ENCODE measurements at regions not wholly inside any gene's neighbourhood (a gene's known extent, or its start where the extent isn't known, plus 50 kb on each side); places are given as distances from the start of the nearest gene placed in this dataset.

GRCh38 chr10:93236393-93237040, 162.8 kb downstream of the CYP26A1 start:
- H3K36me3 Mint-ChIP-seq (ENCODE audit: low read depth, unreplicated experiment), result no peaks in the 10 kb centered on the region
- no peak overlapping the region for H3K27ac ChIP-seq (ENCODE audit: low read depth, low read length)
- H3K79me2 ChIP-seq (ENCODE audit: insufficient read depth, low read length), result no peaks in the 10 kb centered on the region
- H3K27me3 Mint-ChIP-seq (ENCODE audit: low read depth, unreplicated experiment), result peaks cover 1% of the 10 kb centered on the region
- H3K4me1 Mint-ChIP-seq (ENCODE audit: low read depth, unreplicated experiment), result peaks cover 2% of the 10 kb centered on the region
- H3K4me3 Mint-ChIP-seq (ENCODE audit: unreplicated experiment), result no peak overlapping the region
- no peaks in the 10 kb centered on the region for H3K9me3 ChIP-seq (ENCODE audit: insufficient read depth, low read depth, low read length)
- peaks cover 1% of the 10 kb centered on the region for H3K9me3 Mint-ChIP-seq (ENCODE audit: unreplicated experiment)
- H3K27me3 ChIP-seq (ENCODE audit: insufficient read depth, low read length), result peaks cover 4% of the 10 kb centered on the region
- no peak overlapping the region for H3K27ac Mint-ChIP-seq (ENCODE audit: unreplicated experiment)
- H3K4me3 ChIP-seq (ENCODE audit: insufficient read depth, low read depth, low read length), result no peak overlapping the region
- no peak overlapping the region for H3K9ac ChIP-seq (ENCODE audit: low read length)
- H3K4me1 ChIP-seq (ENCODE audit: insufficient read depth, low read length), result no peaks in the 10 kb centered on the region
- FAIRE-seq, result no peak
- H3K36me3 ChIP-seq (ENCODE audit: insufficient read depth, low read length), result no peaks in the 10 kb centered on the region
- H2AFZ ChIP-seq (ENCODE audit: low read depth, low read length), result no peak overlapping the region
- TF ChIP-seq, protein P1, sequence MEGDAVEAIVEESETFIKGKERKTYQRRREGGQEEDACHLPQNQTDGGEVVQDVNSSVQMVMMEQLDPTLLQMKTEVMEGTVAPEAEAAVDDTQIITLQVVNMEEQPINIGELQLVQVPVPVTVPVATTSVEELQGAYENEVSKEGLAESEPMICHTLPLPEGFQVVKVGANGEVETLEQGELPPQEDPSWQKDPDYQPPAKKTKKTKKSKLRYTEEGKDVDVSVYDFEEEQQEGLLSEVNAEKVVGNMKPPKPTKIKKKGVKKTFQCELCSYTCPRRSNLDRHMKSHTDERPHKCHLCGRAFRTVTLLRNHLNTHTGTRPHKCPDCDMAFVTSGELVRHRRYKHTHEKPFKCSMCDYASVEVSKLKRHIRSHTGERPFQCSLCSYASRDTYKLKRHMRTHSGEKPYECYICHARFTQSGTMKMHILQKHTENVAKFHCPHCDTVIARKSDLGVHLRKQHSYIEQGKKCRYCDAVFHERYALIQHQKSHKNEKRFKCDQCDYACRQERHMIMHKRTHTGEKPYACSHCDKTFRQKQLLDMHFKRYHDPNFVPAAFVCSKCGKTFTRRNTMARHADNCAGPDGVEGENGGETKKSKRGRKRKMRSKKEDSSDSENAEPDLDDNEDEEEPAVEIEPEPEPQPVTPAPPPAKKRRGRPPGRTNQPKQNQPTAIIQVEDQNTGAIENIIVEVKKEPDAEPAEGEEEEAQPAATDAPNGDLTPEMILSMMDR (IDR thresholded peaks at IDR 0.05; ENCODE audit: insufficient read depth, low read depth, low read length), result no peak
- TF ChIP-seq EZH2 (IDR thresholded peaks at IDR 0.05; ENCODE audit: insufficient read depth, low read length), result no peak
- H4K20me1 ChIP-seq (ENCODE audit: insufficient read depth, low read length), result no peaks in the 10 kb centered on the region
- H3K4me2 ChIP-seq (ENCODE audit: low read length), result no peak overlapping the region
- no peak for DNase-seq (ENCODE audit: low read depth)

GRCh38 chr10:93245147-93245546, 171.5 kb downstream of the CYP26A1 start:
- TF ChIP-seq, protein P1 (IDR thresholded peaks at IDR 0.05; ENCODE audit: insufficient read depth, low read depth, low read length), result no peak
- TF ChIP-seq EZH2 (IDR thresholded peaks at IDR 0.05; ENCODE audit: insufficient read depth, low read length), result no peak
- no peaks in the 10 kb centered on the region for H3K36me3 ChIP-seq (ENCODE audit: insufficient read depth, low read length)
- H3K9me3 ChIP-seq (ENCODE audit: insufficient read depth, low read depth, low read length), result no peaks in the 10 kb centered on the region
- Mint-ChIP-seq H3K4me1 (ENCODE audit: low read depth, unreplicated experiment) (no peaks in the 10 kb centered on the region), H3K36me3 (ENCODE audit: low read depth, unreplicated experiment) (no peaks in the 10 kb centered on the region), H3K9me3 (ENCODE audit: unreplicated experiment) (no peaks in the 10 kb centered on the region), H3K27me3 (ENCODE audit: low read depth, unreplicated experiment) (peaks cover 8% of the 10 kb centered on the region), H3K27ac (ENCODE audit: unreplicated experiment) (no peak overlapping the region), H3K4me3 (ENCODE audit: unreplicated experiment) (no peak overlapping the region)
- DNase-seq (ENCODE audit: low read depth), result no peak
- no peaks in the 10 kb centered on the region for H3K79me2 ChIP-seq (ENCODE audit: insufficient read depth, low read length)
- no peak overlapping the region for H3K4me3 ChIP-seq (ENCODE audit: insufficient read depth, low read depth, low read length)
- no peak overlapping the region for H2AFZ ChIP-seq (ENCODE audit: low read depth, low read length)
- FAIRE-seq, result no peak
- peaks cover 2% of the 10 kb centered on the region for H3K27me3 ChIP-seq (ENCODE audit: insufficient read depth, low read length)
- no peaks in the 10 kb centered on the region for H4K20me1 ChIP-seq (ENCODE audit: insufficient read depth, low read length)
- H3K4me2 ChIP-seq (ENCODE audit: low read length), result no peak overlapping the region
- H3K9ac ChIP-seq (ENCODE audit: low read length), result no peak overlapping the region
- no peaks in the 10 kb centered on the region for H3K4me1 ChIP-seq (ENCODE audit: insufficient read depth, low read length)
- H3K27ac ChIP-seq (ENCODE audit: low read depth, low read length), result no peak overlapping the region

- no peak overlapping the region for H3K4me3 ChIP-seq (ENCODE audit: insufficient read depth, low read depth, low read length)
- no peaks in the 10 kb centered on the region for H3K36me3 ChIP-seq (ENCODE audit: insufficient read depth, low read length)
- FAIRE-seq (no peak), DNase-seq (ENCODE audit: low read depth) (no peak)
- Mint-ChIP-seq H3K9me3 (ENCODE audit: unreplicated experiment) (no peaks in the 10 kb centered on the region), H3K27me3 (ENCODE audit: low read depth, unreplicated experiment) (peaks cover 8% of the 10 kb centered on the region), H3K36me3 (ENCODE audit: low read depth, unreplicated experiment) (no peaks in the 10 kb centered on the region), H3K4me1 (ENCODE audit: low read depth, unreplicated experiment) (no peaks in the 10 kb centered on the region), H3K4me3 (ENCODE audit: unreplicated experiment) (no peak overlapping the region), H3K27ac (ENCODE audit: unreplicated experiment) (no peak overlapping the region)
- H4K20me1 ChIP-seq (ENCODE audit: insufficient read depth, low read length), result no peaks in the 10 kb centered on the region
- H3K27ac ChIP-seq (ENCODE audit: low read depth, low read length), result no peak overlapping the region
- no peak overlapping the region for H3K9ac ChIP-seq (ENCODE audit: low read length)
- no peak overlapping the region for H3K4me2 ChIP-seq (ENCODE audit: low read length)
- no peaks in the 10 kb centered on the region for H3K9me3 ChIP-seq (ENCODE audit: insufficient read depth, low read depth, low read length)
- TF ChIP-seq, protein P1 (IDR thresholded peaks at IDR 0.05; ENCODE audit: insufficient read depth, low read depth, low read length), result no peak
- TF ChIP-seq EZH2 (IDR thresholded peaks at IDR 0.05; ENCODE audit: insufficient read depth, low read length), result no peak
- H3K4me1 ChIP-seq (ENCODE audit: insufficient read depth, low read length), result no peaks in the 10 kb centered on the region
- H3K27me3 ChIP-seq (ENCODE audit: insufficient read depth, low read length), result peaks cover 2% of the 10 kb centered on the region
- no peaks in the 10 kb centered on the region for H3K79me2 ChIP-seq (ENCODE audit: insufficient read depth, low read length)
- no peak overlapping the region for H2AFZ ChIP-seq (ENCODE audit: low read depth, low read length)
Observed at GRCh38 chr10:93245779-93246178, 172.1 kb downstream of the CYP26A1 start.

Data from astrocyte (in vitro differentiated cells and primary cell).